GM12878 (cell line): ENCODE measurements at regions not wholly inside any gene's neighbourhood (a gene's known extent, or its start where the extent isn't known, plus 50 kb on each side); places are given as distances from the start of the nearest gene placed in this dataset.

Experiments
- ATAC-seq: fragments of 200-7000 bp; cut with Tn5 transposase; 3 replicates; pipeline ENCODE4 v1.9.1; 2020; ENCODE audit warnings: mild to moderate bottlenecking, moderate library complexity
- BruUV-seq: library from RNA; stranded (reverse); fragments of 400-500 nt; replicated peaks from 2 replicates; lab custom pipeline; 2021; lab: Mats Ljungman, UMichigan
- CTCF ChIA-PET: fragments of 300-600 bp; sonication (Branson Sonifier 250); formaldehyde crosslinking; extraction: SDS; loops from one replicate; lab custom pipeline; 2021; ENCODE audit warnings: inconsistent platforms; lab: Yijun Ruan, JAX
- POLR2A ChIA-PET: fragments of 350-600 bp; formaldehyde crosslinking; extraction: SDS; loops from one replicate; lab custom pipeline; 2021; ENCODE audit warnings: inconsistent platforms; lab: Charles Lee
- RAD21 ChIA-PET: fragments of 300-600 bp; sonication (Branson Sonifier 250); formaldehyde crosslinking; loops from one replicate; lab custom pipeline; 2023; ENCODE audit warnings: antibody characterized with exemption; ENCODE audit not compliant: unreplicated experiment; lab: Charles Lee
- SMC1A ChIA-PET: fragments of 300-600 bp; sonication (Branson Sonifier 250); formaldehyde crosslinking; loops from one replicate; lab custom pipeline; 2023; ENCODE audit not compliant: unreplicated experiment, uncharacterized antibody; lab: Charles Lee
- DNase-seq: peaks from one replicate; pipeline ENCODE4 v3.0.0-alpha.2; 2011; ENCODE audit warnings: low read depth, low spot score
- FAIRE-seq: peaks from 3 replicates; lab custom pipeline; 2011; peaks lifted over from hg19 to GRCh38; lab: Jason Lieb, UNC
- H2AFZ ChIP-seq: 2 replicates; pipeline ENCODE4 v1.6.0; 2011; ENCODE audit warnings: low read depth, low read length, control low read depth; ENCODE audit not compliant: control insufficient read depth
- H3K27ac ChIP-seq: 2 replicates; pipeline ENCODE4 v1.5.1; 2011; ENCODE audit warnings: control low read depth; ENCODE audit not compliant: control insufficient read depth, insufficient read depth
- H3K27me3 ChIP-seq, 2 experiments: replicated peaks in 1 of 2; 2 replicates each; pipeline versions ENCODE4 v1.6.0 to v1.6.1; 2011; ENCODE audit warnings: low read length in 1 of 2; ENCODE audit not compliant: control insufficient read depth in 2 of 2, insufficient read depth in 2 of 2
- H3K36me3 ChIP-seq, 2 experiments: 2 replicates each; pipeline ENCODE4 v1.5.1; 2011; ENCODE audit warnings: low read length in 1 of 2; ENCODE audit not compliant: control insufficient read depth in 2 of 2, insufficient read depth in 2 of 2
- H3K4me1 ChIP-seq: 2 replicates; pipeline ENCODE4 v1.6.1; 2011; ENCODE audit warnings: mild to moderate bottlenecking, low read length, moderate library complexity, mixed read lengths; ENCODE audit not compliant: control insufficient read depth, insufficient read depth
- H3K4me2 ChIP-seq: 2 replicates; pipeline ENCODE4 v1.6.0; 2011; ENCODE audit warnings: control low read depth; ENCODE audit not compliant: control insufficient read depth, insufficient read depth
- H3K4me3 ChIP-seq: fragments of 200-600 bp; sonication (generic); 2 replicates; pipeline ENCODE4 v1.5.1; 2016
- H3K79me2 ChIP-seq: 2 replicates; pipeline ENCODE4 v1.6.0; 2011; ENCODE audit warnings: low read length; ENCODE audit not compliant: control insufficient read depth, insufficient read depth
- H3K9ac ChIP-seq: 2 replicates; pipeline ENCODE4 v1.8.0; 2011; ENCODE audit warnings: low read length, control low read depth, mixed read lengths; ENCODE audit not compliant: control insufficient read depth, insufficient read depth
- H3K9me3 ChIP-seq: replicated peaks from 3 replicates; pipeline ENCODE4 v1.5.1; 2011; ENCODE audit warnings: mild to moderate bottlenecking, low read length; ENCODE audit not compliant: control insufficient read depth, insufficient read depth
- H4K20me1 ChIP-seq: 2 replicates; pipeline ENCODE4 v1.6.0; 2011; ENCODE audit not compliant: control insufficient read depth, insufficient read depth
- BACH1 ChIP-seq: fragments of 450-650 bp; IDR thresholded peaks from 2 replicates; pipeline ENCODE4 v1.6.1; 2017; ENCODE audit warnings: mild to moderate bottlenecking, borderline replicate concordance
- BCL11A ChIP-seq: IDR thresholded peaks from 2 replicates; pipeline ENCODE4 v1.6.1; 2011; ENCODE audit warnings: low read depth, low read length
- ELK1 ChIP-seq: IDR thresholded peaks from 2 replicates; pipeline ENCODE4 v1.6.1; 2012; ENCODE audit warnings: low read depth, low read length, improper control_type of control experiment
- EP300 ChIP-seq, 2 experiments: fragments of 150-350 bp in 1 of 2; IDR thresholded peaks; 2 replicates each; pipeline ENCODE4 v1.6.1; 2011 to 2012; ENCODE audit warnings: low read depth in 2 of 2, low read length in 2 of 2, borderline replicate concordance in 1 of 2, improper control_type of control experiment in 1 of 2, inconsistent platforms in 1 of 2; ENCODE audit not compliant: control insufficient read depth in 1 of 2
- HDAC6 ChIP-seq: fragments of 200-600 bp; sonication (generic); IDR thresholded peaks from one replicate; pipeline ENCODE4 v1.8.0; 2017; ENCODE audit warnings: antibody characterized with exemption; ENCODE audit not compliant: unreplicated experiment
- KAT2A ChIP-seq: conservative IDR thresholded peaks from 2 replicates; pipeline ENCODE4 v1.6.1; 2011; ENCODE audit warnings: low read depth, low read length; ENCODE audit not compliant: control insufficient read depth
- KLF5 ChIP-seq: fragments of 450-650 bp; IDR thresholded peaks from 2 replicates; pipeline ENCODE4 v1.6.1; 2014; ENCODE audit warnings: mild to moderate bottlenecking; ENCODE audit not compliant: partially characterized antibody
- PAX8 ChIP-seq: fragments of 450-650 bp; IDR thresholded peaks from 2 replicates; pipeline ENCODE4 v1.6.1; 2017; ENCODE audit warnings: mild to moderate bottlenecking, moderate library complexity
- POLR2AphosphoS2 ChIP-seq: IDR thresholded peaks from 2 replicates; pipeline ENCODE4 v1.6.1; 2011; ENCODE audit warnings: low read depth, mild to moderate bottlenecking, low read length, improper control_type of control experiment, moderate library complexity
- RB1 ChIP-seq: fragments of 450-650 bp; formaldehyde crosslinking; IDR thresholded peaks from 2 replicates; pipeline ENCODE4 v1.6.1; 2017; ENCODE audit warnings: mild to moderate bottlenecking, borderline replicate concordance
- RELA ChIP-seq: fragments of 450-650 bp; IDR thresholded peaks from 2 replicates; pipeline ENCODE4 v1.8.0; 2014; ENCODE audit warnings: borderline replicate concordance; ENCODE audit not compliant: partially characterized antibody
- STAT3 ChIP-seq: IDR thresholded peaks from 2 replicates; pipeline ENCODE4 v1.6.1; 2011; ENCODE audit warnings: low read depth, low read length, improper control_type of control experiment
- ZNF217 ChIP-seq: fragments of 450-650 bp; IDR thresholded peaks from 2 replicates; pipeline ENCODE4 v1.6.1; 2017; ENCODE audit warnings: antibody characterized with exemption, mild to moderate bottlenecking
- WGBS: methylation state at CpG from one replicate; pipeline ENCODE4 v1.1.6; 2016; ENCODE audit warnings: low lambda C conversion rate; ENCODE audit not compliant: insufficient replicate concordance, insufficient coverage; ENCODE audit errors: missing lambda C conversion rate; 5-methylcytosine and 5-hydroxymethylcytosine counted together
- in situ Hi-C: fragments of 300-500 bp; cut with MboI; formaldehyde crosslinking; loops from 9 replicates; pipeline ENCODE4 v1.14.3; 2018; ENCODE audit warnings: mixed read lengths
- intact Hi-C: fragments of 100-400 bp; cut with micrococcal nuclease; formaldehyde crosslinking; loops from one replicate; pipeline ENCODE4 v1.14.2; 2022; ENCODE audit not compliant: unreplicated experiment
- TF ChIP-seq, protein P1 (sequence below): fragments of 450-650 bp; IDR thresholded peaks from 2 replicates; pipeline ENCODE4 v1.6.1; 2017; ENCODE audit warnings: borderline replicate concordance

DNA sequence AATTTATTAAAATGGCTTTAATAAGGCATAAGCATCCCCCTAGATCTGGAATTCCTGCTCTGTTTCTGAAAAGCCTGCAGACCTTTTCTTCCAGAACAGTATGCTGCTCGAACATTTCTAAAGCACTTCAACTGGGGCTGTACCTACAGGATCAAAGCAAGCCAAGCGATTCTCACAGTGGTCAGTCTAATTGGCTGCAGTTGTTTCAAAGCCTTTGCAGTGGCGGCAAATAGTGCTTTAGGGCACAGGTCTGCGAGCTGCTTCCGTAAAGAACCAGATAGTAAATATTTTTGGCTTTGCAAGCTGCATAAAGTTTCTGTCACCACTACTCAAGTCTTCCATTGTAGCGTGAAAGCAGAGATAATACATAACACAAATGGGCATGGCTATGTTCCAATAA is 88.9 kb upstream of the FBXL4 start:
- 36% methylated on average over 6 of the region's 6 CpGs for WGBS
- FAIRE-seq, result no peak
- BruUV-seq, result no TSS peak
- ChIA-PET POLR2A (no interaction called here), RAD21 (no interaction called here), CTCF (no interaction called here), SMC1A (no interaction called here)
- Histone ChIP-seq H2AFZ (no peak overlapping the region), H4K20me1 (no peaks in the 10 kb centered on the region), H3K27ac (no peak overlapping the region), H3K9me3 (no peaks in the 10 kb centered on the region), H3K4me1 (no peaks in the 10 kb centered on the region), H3K79me2 (no peaks in the 10 kb centered on the region), H3K4me2 (no peak overlapping the region), H3K9ac (no peak overlapping the region), H3K4me3 (no peak overlapping the region), H3K27me3 (no peaks in the 10 kb centered on the region; a peak in 1 of 4 replicates), H3K36me3 (no peaks in the 10 kb centered on the region)
- no peak for DNase-seq
- no peak for ATAC-seq
- in situ Hi-C loops, result no loop called here
- intact Hi-C loops, result no loop called here
- TF ChIP-seq POLR2AphosphoS2, result no peak
- TF ChIP-seq BACH1, result no peak
- TF ChIP-seq KLF5, result no peak
- TF ChIP-seq KAT2A, result no peak
- TF ChIP-seq PAX8, result no peak
- no peak for TF ChIP-seq BCL11A
- TF ChIP-seq HDAC6, result no peak
- no peak for TF ChIP-seq STAT3
- no peak for TF ChIP-seq ELK1
- TF ChIP-seq ZNF217, result no peak
- no peak for TF ChIP-seq RELA
- TF ChIP-seq RB1, result no peak
- TF ChIP-seq EP300 (IDR thresholded peaks at IDR 0.05; ENCODE audit: borderline replicate concordance in 1 of 2, control insufficient read depth in 1 of 2, low read depth in 2 of 2, low read length in 2 of 2), result no peak
- TF ChIP-seq, protein P1, sequence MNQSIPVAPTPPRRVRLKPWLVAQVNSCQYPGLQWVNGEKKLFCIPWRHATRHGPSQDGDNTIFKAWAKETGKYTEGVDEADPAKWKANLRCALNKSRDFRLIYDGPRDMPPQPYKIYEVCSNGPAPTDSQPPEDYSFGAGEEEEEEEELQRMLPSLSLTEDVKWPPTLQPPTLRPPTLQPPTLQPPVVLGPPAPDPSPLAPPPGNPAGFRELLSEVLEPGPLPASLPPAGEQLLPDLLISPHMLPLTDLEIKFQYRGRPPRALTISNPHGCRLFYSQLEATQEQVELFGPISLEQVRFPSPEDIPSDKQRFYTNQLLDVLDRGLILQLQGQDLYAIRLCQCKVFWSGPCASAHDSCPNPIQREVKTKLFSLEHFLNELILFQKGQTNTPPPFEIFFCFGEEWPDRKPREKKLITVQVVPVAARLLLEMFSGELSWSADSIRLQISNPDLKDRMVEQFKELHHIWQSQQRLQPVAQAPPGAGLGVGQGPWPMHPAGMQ, result no peak
